ENCODE measurements at regions not wholly inside any gene's neighbourhood (a gene's known extent, or its start where the extent isn't known, plus 50 kb on each side); places are given as distances from the start of the nearest gene placed in this dataset.
A peak's percentile ranks its signal among the peaks of the same experiment; 100 is the strongest.

DNA sequence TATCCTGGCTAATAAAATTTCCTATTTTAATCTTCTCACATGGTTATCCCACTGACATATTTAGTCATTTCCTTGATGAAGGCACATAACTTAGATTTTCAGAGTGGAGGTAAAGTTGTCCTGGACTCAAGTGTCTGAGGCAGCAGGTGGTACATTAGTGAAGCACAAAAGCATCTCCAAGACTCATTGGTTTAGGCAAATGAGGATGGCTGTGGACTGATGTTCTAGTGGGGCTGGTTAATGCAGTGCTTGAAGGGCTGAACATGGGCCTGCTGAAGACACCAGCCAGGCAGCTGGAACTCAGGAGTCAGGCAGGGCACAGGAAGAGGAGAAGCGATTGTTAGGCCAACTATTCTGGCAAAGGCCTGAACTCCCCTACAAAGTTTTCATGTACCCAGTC lies 76.3 kb upstream of the SESN3 start:
- H3K4me1 ChIP-seq: no peaks in the 10 kb centered on the region
- no peaks in the 10 kb centered on the region for H3K36me3 Mint-ChIP-seq (ENCODE audit: insufficient read depth, unreplicated experiment)
- DNase-seq: no peak
- POLR2A ChIA-PET: no interaction called here
- CTCF ChIA-PET: interaction anchor here (1.2 to 1.9 kb wide), 2 partner anchors 10 to 153 kb away, joined by 4 to 10 read pairs; no protein-coding TSS in a partner anchor
- intact Hi-C loops (cut with micrococcal nuclease; ENCODE audit: unreplicated experiment): loop anchor here (2.0 kb wide), 1 partner anchor 52 kb away; no protein-coding TSS in a partner anchor
- no peaks in the 10 kb centered on the region for H3K9me3 Mint-ChIP-seq (ENCODE audit: unreplicated experiment)
- H3K27me3 ChIP-seq (replicated peaks; ENCODE audit: control insufficient read depth, insufficient read depth, low read length): no peaks in the 10 kb centered on the region
- no peaks in the 10 kb centered on the region for H3K27me3 Mint-ChIP-seq (ENCODE audit: insufficient read depth, unreplicated experiment)
- no peak overlapping the region for H3K4me3 Mint-ChIP-seq (ENCODE audit: unreplicated experiment)
- H3K9me3 ChIP-seq: no peaks in the 10 kb centered on the region
- no peak overlapping the region for H3K27ac Mint-ChIP-seq (ENCODE audit: unreplicated experiment)
- no peak for TF ChIP-seq CTCF (IDR thresholded peaks at IDR 0.05; ENCODE audit: insufficient read depth in 1 of 2, low read depth in 1 of 2, low read length in 1 of 2, severe bottlenecking in 1 of 2, unreplicated experiment in 1 of 2)
- no peaks in the 10 kb centered on the region for H3K4me1 Mint-ChIP-seq (ENCODE audit: low read depth, unreplicated experiment)
- no peaks in the 10 kb centered on the region for H3K36me3 ChIP-seq (ENCODE audit: control insufficient read depth, insufficient read depth, low read length)
- H3K4me3 ChIP-seq (ENCODE audit: low read depth, low read length): no peak overlapping the region
- BruUV-seq (replicated peaks): no TSS peak

- no peak overlapping the region for H3K4me3 Mint-ChIP-seq (ENCODE audit: unreplicated experiment)
- H3K27me3 ChIP-seq (replicated peaks; ENCODE audit: control insufficient read depth, insufficient read depth, low read length): no peaks in the 10 kb centered on the region
- no peaks in the 10 kb centered on the region for H3K27me3 Mint-ChIP-seq (ENCODE audit: insufficient read depth, unreplicated experiment)
- H3K4me3 ChIP-seq (ENCODE audit: low read depth, low read length): no peak overlapping the region
- TF ChIP-seq CTCF (IDR thresholded peaks at IDR 0.05; ENCODE audit: insufficient read depth in 1 of 2, low read depth in 1 of 2, low read length in 1 of 2, severe bottlenecking in 1 of 2, unreplicated experiment in 1 of 2): no peak
- H3K36me3 ChIP-seq (ENCODE audit: control insufficient read depth, insufficient read depth, low read length): no peaks in the 10 kb centered on the region
- ChIA-PET POLR2A (no interaction called here), CTCF (interaction anchor here (0.7 to 1.9 kb wide), 6 partner anchors 10 to 155 kb away, joined by 3 to 13 read pairs (median 5); partner anchors contain the start of gene SESN3)
- H3K9me3 Mint-ChIP-seq (ENCODE audit: unreplicated experiment): no peaks in the 10 kb centered on the region
- H3K27ac Mint-ChIP-seq (ENCODE audit: unreplicated experiment): no peak overlapping the region
- no TSS peak for BruUV-seq (replicated peaks)
- no peak for DNase-seq
- no peaks in the 10 kb centered on the region for H3K36me3 Mint-ChIP-seq (ENCODE audit: insufficient read depth, unreplicated experiment)
- no peaks in the 10 kb centered on the region for H3K4me1 Mint-ChIP-seq (ENCODE audit: low read depth, unreplicated experiment)
- no peaks in the 10 kb centered on the region for H3K9me3 ChIP-seq
- intact Hi-C loops (cut with micrococcal nuclease; ENCODE audit: unreplicated experiment): loop anchor here (1.0 to 2.0 kb wide), 2 partner anchors 52 to 156 kb away; no protein-coding TSS in a partner anchor
- no peaks in the 10 kb centered on the region for H3K4me1 ChIP-seq
These were observed 75.8 kb upstream of the SESN3 start for GRCh38 chr11:95306801-95307200.

DNA sequence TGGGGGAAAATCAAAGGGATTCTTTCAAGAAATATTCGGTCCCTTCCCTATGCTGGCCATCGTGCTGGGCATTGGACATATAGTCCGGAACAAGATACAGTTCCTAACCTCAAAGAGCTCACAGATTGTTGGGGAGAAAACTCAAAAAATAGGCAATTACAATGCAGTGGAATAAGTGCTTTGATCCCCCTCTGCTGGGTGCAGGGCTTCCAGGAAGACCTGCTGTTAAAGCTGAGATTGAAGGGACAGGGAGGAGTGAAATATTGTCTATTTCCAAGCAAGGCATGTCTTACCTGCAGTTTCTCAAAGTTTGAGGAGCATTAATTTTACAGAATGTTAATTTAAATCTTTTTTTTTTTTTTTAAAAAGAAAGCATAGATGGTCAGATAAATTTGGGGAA lies 75.1 kb upstream of the SESN3 start:
- TF ChIP-seq CTCF (IDR thresholded peaks at IDR 0.05; ENCODE audit: insufficient read depth in 1 of 2, low read depth in 1 of 2, low read length in 1 of 2, severe bottlenecking in 1 of 2, unreplicated experiment in 1 of 2): peak in 1 of 2 experiments; percentile 45
- no peaks in the 10 kb centered on the region for H3K4me1 Mint-ChIP-seq (ENCODE audit: low read depth, unreplicated experiment)
- Histone ChIP-seq H3K9me3 (no peaks in the 10 kb centered on the region), H3K27me3 (replicated peaks; ENCODE audit: control insufficient read depth, insufficient read depth, low read length) (no peaks in the 10 kb centered on the region), H3K36me3 (ENCODE audit: control insufficient read depth, insufficient read depth, low read length) (no peaks in the 10 kb centered on the region), H3K4me3 (ENCODE audit: low read depth, low read length) (no peak overlapping the region), H3K4me1 (no peaks in the 10 kb centered on the region)
- BruUV-seq (replicated peaks): no TSS peak
- H3K27ac Mint-ChIP-seq (ENCODE audit: unreplicated experiment): no peak overlapping the region
- no peaks in the 10 kb centered on the region for H3K9me3 Mint-ChIP-seq (ENCODE audit: unreplicated experiment)
- intact Hi-C loops (cut with micrococcal nuclease; ENCODE audit: unreplicated experiment): loop anchor here (1.0 to 2.0 kb wide), 2 partner anchors 51 to 155 kb away; no protein-coding TSS in a partner anchor
- peak in 1 of 2 experiments; percentile 23 for DNase-seq
- ChIA-PET POLR2A (interaction anchor here (0.8 kb wide), 1 partner anchor 75 kb away, joined by 3 read pairs; the partner anchor contains the start of gene SESN3), CTCF (interaction anchor here (0.7 to 1.9 kb wide), 7 partner anchors 9 to 154 kb away, joined by 3 to 13 read pairs (median 4); partner anchors contain the start of gene SESN3)
- no peaks in the 10 kb centered on the region for H3K27me3 Mint-ChIP-seq (ENCODE audit: insufficient read depth, unreplicated experiment)
- no peak overlapping the region for H3K4me3 Mint-ChIP-seq (ENCODE audit: unreplicated experiment)
- H3K36me3 Mint-ChIP-seq (ENCODE audit: insufficient read depth, unreplicated experiment): no peaks in the 10 kb centered on the region

All from Caco-2 (cell line).